ENCODE measurements at regions not wholly inside any gene's neighbourhood (a gene's known extent, or its start where the extent isn't known, plus 50 kb on each side); places are given as distances from the start of the nearest gene placed in this dataset.
"Not testable (repeated sequence)": the region's sequence is repeated elsewhere in the genome, so short reads cannot be mapped to it uniquely, and the experiment has no call there.

DNA sequence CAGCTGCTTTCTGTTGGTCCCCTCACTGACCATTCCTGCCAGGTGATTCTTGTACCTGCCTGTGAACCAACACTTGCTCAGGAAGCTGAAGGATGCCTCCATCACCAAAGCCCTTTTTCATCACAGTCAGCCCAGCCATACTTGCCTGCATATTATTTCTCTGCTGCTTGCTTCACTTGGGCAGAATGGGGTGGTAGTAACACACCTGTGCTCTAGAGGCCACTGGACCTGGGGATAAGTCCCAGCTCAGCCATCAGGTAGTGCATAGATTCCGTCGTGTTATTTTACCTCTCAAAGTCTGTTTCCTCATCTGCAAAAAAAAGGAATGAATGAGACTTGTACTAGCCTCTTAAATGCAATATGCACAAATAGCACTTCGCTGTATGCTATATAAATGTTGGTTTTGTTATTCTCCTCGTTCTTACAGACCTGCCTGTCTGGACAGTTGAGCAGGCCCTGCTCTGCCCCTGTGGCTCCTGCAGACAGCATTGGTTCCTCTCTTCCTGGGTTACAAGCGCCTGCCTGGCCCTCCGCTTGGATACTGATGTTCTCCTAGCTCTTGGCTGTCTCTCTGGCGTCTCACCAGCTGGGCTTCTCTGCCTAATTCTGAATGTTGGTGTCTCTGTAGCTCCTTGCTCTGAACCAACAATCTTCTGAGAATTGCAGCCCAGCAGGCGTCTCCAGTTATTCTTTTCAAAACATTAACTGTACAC, 151.8 kb downstream of the UNC5CL start:
- DNase-seq (ENCODE audit: low read depth in 3 of 3, low spot score in 1 of 3): no peak

DNA sequence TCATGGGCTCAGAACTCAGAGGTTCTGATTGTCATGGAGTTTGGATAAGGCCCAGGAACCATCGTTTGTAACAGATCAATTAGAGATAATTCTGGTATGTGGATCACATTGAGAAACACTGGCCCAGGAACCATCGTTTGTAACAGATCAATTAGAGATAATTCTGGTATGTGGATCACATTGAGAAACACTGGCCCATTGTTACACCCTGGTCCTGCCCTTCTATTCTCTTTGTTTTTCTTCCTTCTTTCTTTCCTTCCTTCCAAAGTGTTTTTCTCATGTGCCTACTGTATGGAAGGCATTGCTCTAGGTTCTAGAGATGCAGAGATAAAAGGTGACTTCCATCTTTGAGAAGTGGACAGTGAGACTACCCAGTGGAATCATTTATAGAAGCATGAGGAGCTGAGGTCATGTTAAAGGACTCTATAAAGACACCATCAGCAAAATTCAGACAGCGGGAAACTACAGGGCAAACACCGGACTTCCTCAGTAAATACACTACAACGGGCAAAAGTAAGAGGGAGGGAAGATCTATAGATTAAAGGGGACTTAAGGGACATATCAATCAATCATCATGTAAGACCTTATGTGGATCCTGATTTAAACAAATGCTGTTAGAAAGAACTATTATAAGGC, 153.8 kb downstream of the UNC5CL start:
- DNase-seq (ENCODE audit: low read depth in 3 of 3, low spot score in 1 of 3): no peak

DNA sequence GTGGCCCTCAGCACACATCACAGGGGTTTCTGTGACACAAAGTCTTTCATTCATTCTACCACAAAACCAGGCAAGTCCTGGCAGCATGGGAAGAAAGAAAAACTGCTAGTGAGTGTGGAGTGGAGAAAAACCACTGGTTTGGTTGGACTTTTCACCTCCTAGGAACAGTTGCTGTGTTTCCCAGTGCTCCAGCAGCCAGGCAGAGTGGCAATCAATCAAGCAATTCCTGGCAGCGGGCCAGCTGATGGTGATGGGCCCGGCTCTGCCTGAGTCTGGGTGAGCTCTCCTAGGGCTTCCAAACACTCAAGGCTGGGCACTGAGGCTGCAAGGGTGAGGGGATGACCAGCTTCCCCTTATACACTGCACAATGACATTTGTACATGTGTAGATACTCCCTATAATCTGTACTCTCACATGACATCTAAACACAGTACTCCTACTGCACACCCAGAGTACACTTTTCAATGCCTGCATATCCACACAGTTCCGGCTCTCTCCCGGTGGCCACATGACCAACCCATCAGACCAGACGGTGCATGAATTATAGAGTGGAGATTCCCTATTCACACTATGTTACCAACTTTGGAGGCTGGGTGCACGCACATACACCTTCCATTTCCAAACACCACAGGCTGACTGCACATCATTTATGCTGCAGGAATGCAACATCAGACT, 156.6 kb downstream of the UNC5CL start:
- DNase-seq (ENCODE audit: low read depth in 3 of 3, low spot score in 1 of 3): no peak

DNA sequence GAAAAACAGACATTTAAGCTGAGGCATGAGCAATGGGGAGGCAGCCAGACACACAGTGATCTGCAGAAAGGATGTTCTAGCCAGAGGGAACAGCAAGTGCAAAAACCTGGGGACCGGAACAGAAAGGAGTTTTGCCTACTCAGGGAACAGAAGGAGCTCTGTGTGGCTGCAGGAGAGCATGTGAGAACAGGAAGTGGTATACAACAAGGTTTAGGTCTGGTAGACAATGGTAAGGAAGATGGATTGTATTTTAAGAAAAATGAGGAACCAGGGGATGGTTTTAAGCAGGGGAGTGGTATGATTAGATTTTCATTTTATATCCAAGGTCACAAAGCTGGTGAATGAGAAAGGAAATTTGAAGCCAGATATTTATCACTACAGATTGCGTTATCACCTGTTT, 157.5 kb downstream of the UNC5CL start:
- no peak for DNase-seq (ENCODE audit: low read depth in 3 of 3, low spot score in 1 of 3)

DNA sequence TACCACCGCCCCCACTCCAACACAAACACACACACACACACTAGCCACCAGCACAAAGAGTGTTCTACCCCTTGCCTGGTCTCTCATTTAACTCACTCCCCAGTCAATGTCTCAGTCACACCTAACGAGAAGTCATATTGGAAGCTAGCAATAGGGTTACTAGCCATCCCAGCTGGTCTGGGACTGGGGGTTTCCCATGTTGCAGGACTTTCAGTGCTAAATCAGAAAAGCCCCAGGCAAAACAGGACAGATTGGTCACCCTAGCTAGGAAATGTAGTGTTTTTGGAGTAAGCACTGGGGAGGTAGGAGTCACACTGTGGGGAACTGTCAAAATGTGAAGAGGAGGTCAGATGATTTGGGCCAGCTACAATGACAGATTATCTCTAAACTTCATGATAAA, 158.1 kb downstream of the UNC5CL start:
- DNase-seq (ENCODE audit: low read depth in 3 of 3, low spot score in 1 of 3): no peak

DNA sequence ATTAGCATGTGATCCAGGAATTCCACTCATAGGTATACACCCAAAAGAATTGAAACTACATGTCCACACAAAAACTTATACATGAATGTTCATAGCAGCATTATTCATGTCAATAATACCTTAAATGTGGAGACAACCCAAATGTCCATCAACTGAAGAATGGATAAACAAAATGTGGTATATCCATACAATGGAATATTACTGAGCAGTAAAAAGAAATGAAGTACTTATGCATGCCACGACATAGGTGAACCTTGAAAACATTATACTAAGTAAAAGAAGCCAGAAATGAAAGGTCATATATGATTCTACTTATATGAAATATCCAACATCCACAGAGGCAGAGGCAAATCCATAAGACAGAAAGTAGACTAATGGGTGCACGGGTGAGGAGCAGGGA, 159.9 kb downstream of the UNC5CL start:
- DNase-seq (ENCODE audit: low read depth in 3 of 3, low spot score in 1 of 3): no peak

DNA sequence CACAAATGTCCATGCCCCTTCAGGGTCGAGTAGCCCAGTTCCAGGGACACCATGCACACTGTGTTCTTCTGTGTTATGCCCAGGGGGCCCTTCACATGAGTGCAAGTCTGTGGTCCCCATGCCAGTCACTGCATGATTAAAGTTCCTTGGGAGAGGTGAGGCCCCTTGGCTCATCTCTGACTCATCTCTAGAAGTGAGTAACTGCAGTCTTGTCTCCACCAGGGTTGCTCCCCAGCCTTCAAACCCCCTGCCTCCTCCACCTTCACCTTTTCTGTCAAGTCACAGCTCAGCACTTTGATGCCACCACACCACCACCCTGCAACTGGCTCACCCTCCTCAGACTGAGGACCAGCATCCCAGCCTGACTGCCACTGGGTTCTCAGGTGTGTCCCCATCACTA, 161.7 kb downstream of the UNC5CL start:
- no peak for DNase-seq (ENCODE audit: low read depth in 3 of 3, low spot score in 1 of 3)

DNA sequence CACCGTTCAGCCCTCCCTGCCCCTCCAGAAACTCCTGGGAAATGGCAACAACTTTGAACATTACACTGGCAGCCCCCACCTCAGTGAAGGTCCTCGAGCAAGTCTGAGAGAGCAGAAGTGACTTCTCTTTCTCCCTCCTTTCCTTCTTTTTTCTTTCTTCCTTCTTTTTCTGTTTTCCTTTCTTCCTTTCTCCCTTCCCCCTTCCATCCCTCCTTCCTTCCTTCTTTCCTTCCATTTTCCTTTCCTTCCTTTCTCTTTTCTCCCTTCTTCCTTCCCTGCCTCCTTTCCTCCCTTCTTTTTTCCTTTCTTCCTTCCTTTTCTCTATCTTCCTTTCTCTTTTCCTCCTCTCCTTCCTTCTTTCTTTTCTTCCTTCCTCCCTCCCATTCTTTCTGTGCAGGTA, 162.7 kb downstream of the UNC5CL start:
- DNase-seq (ENCODE audit: low read depth in 3 of 3, low spot score in 1 of 3): no peak

DNA sequence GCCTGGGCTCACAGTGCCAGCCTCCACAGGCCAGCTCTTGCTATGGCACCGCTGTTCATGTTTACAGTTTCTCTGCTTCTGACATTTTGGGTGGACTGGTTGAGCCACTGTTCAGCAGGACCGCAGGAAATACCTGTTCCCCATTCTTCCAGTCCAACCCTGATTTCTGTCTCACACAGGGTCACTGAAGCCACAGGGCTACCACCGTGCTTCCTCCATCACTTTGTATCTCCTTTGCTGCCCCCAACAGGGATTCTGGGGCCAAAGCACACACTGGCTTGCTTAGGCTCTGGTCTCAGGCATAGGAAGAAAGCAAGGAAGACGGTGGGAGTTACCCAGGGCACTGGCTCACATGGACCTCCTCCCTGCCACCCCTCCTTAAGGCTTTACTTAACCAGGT, 164.5 kb downstream of the UNC5CL start:
- no peak for DNase-seq (ENCODE audit: low read depth in 3 of 3, low spot score in 1 of 3)

DNA sequence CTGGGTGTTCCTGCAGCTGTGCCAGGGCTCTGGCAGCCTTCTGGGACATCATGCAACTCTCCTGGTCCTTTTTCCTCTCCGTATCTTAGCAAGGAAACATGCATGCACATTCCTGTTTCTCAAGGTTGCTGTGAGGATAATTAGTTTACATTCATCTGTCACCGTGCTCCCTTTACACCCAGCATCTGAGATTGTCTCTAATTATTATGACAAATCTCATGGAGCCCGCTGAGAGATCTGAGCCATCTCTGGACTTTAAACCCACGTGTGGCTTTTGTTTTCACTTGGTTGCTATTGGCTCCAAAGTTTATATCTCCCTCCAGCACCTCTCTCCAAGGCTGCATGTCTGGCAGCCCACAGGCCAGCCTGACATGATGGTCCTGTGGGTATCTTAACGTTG, 167.6 kb downstream of the UNC5CL start:
- DNase-seq (ENCODE audit: low read depth in 3 of 3, low spot score in 1 of 3): no peak

DNA sequence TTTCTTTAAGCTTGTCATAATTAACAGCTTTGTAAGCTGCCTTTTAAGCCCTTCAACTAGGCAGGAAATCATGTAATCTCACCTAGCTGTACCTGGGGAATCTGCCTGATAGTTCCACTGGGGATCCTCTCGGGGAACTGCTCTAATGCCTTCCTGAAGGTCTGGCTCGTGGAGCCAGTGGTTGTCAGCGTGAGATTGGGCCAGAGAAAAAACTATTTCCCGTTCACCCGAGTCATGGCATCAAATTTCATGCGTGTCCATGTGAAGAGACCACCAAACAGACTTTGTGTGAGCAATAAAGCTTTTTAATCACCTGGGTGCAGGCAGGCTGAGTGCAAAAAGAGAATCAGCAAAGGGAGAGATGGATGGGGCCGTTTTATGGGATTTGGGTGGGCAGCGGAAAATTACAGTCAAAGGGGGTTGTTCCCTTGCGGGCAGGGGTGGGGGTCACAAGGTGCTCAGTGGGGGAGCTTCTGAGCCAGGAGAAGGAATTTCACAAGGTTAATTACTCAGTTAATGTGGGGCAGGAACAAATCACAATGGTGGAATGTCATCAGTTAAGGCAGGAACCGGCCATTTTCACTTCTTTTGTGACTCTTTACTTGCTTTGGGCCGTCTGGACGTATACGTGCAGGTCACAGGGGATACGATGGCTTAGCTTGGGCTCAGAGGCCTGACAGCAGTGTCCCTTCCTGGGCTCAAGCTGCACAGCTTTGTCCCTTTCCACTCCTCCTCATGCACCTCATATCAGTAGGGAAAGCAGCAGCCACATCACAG, 170.7 kb downstream of the UNC5CL start:
- DNase-seq (ENCODE audit: low read depth in 3 of 3, low spot score in 1 of 3): not testable (repeated sequence)

DNA sequence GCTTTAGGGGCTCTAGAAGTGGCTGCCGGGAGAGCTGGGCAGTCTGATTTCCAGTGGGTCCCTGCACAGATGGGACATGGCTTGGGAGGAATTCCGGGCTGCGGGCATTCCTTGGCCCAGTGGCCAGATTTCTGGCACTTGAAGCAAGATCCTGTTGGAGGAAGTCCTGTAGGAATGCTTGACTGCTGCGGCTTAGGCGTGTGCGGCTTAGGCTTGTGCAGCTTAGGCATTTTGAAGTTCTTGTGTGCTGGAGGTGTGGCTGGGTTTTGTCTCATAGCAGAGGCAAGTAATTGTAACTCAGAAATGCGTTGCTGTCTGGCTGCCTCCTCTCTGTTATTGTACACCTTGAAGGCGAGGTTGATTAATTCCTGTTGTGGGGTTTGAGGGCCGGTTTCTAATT, 171.5 kb downstream of the UNC5CL start:
- DNase-seq (ENCODE audit: low read depth in 3 of 3, low spot score in 1 of 3): not testable (repeated sequence)

DNA sequence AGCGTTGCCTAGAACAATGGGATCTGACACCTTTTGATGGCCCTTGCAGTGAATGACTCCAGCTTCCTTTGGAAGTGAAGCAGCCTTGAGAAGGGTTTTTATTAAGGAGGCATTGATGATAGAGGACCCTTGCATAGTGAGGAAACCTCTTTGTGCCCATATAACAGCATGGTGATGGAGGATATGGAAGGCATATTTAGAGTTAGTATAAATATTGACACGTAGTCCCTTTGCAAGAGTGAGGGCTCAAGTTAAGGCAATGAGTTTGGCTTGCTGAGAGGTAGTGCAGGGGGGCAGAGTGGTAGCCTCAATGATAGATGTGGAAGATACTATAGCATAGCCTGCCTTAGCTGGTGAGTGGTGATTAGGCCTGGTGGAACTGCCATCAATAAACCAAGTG, 173.8 kb downstream of the UNC5CL start:
- DNase-seq (ENCODE audit: low read depth in 3 of 3, low spot score in 1 of 3): not testable (repeated sequence)

DNA sequence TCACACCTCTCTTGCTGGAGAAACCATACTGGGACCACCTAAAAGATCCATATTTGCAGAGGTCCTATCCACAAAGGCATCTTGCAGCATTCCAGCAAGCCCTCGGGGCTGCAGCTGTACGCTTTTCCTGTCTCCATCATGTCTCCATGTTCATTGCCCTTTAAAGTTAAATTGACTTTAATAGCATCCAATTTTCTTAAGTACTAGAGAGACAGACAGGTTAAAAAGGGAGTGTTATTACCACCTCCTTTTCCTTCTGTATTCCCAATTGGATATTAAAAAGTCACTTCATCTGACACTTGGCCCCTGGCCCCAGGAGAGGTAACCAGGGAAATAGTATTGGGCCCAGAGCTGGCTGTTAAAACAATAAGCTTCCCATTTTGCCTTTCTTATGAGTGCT, 178.6 kb downstream of the UNC5CL start:
- DNase-seq (ENCODE audit: low read depth in 3 of 3, low spot score in 1 of 3): no peak

DNA sequence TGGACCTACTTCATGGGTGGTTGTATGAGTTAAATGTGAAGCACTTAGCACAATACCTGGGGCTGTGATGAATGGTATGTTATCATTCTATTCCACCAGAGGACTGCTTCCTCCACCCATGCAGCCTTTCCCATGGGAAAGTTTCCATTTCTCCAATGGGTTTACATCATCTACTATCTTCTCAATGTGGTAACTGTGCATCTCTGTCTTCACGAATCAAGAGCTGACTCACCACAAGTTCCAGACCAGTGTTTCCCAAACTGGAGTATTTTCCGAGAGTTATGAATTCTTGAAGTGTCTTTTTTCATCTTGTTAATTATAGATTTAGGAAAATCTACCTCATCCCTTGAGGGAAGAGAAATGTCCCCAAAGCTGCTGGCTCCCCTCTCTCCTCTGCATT, 182.8 kb downstream of the UNC5CL start:
- no peak for DNase-seq (ENCODE audit: low read depth in 3 of 3, low spot score in 1 of 3)

DNA sequence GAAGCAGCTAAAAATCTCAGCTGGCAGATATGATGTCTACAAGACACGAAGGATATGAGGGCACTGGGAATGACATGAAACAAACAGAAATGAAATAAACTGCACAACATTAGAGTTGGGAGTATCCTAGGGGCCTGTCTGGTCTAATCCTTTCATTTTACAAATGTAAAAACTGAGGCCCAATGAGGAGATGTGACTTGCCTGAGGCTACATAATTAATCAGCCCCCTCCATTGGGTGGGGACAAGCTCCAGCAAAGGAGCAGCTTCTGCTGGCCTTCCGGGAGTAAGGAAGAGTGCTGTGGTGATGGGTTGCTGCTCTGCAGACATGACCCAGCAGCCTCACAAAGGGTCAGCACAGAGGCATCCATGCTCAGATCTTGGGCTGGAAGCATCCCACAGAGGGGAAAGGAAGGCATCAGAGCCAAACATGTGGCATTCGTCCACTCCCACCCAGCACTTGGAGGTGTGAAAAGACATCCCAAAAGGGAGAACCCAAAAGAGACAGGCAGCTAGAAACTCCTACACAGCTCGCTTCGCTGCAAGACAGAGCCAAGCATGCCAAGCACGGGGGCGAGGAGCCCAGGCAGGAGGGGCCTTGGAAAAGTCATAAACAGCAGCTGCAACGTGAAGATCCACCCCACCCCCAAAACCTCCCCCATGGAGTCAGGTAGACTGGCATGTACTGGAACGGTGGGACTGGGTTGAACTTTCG, 183.7 kb downstream of the UNC5CL start:
- DNase-seq (ENCODE audit: low read depth in 3 of 3, low spot score in 1 of 3): no peak

DNA sequence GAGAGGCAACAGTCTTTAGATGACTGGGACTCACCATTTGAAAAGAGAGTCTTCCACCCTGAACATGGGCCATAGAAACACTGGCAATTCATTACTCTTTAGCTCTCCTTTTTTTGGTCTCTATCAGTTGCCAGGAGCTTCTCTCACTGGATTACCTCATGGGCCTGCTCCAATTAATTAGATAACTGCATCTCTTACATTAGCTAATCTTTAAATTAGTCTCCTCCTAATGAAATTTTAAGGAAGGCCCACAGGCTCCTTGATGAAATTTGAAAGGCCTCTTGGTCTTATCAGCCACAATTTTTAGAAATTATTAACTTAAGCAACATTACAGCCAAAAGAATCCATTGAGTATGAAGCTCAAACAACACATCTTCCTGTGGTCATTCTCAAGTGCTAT, 184.4 kb downstream of the UNC5CL start:
- no peak for DNase-seq (ENCODE audit: low read depth in 3 of 3, low spot score in 1 of 3)

DNA sequence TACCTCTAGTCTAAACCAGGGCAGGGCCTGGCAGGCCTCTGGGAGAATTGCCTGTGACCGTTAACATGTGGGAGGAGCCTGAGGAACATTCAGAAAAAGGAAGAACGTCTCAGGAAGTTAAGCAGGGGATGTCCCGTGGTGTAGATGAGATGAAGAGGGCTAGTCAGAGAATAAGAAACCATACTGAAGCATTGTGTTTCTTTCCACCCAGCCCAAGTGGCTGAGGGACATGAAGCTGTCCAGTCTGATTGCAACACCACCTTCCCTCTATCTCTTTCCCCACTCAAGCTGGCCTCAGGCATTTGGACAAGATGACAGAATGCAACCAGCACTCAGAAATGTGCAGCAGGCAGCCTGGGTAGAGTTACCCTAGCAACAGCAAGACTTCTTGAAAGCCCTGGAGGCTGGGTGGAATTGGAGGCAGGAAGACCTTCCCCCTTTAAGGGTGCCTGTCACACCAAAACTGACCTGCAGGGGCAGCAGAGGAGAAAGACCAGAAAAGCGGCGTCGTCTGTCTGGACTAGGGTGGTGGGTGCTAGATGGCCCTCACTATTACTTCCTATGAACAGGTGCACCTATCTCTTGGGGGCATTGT, 186.1 kb downstream of the UNC5CL start:
- no peak for DNase-seq (ENCODE audit: low read depth in 3 of 3, low spot score in 1 of 3)

DNA sequence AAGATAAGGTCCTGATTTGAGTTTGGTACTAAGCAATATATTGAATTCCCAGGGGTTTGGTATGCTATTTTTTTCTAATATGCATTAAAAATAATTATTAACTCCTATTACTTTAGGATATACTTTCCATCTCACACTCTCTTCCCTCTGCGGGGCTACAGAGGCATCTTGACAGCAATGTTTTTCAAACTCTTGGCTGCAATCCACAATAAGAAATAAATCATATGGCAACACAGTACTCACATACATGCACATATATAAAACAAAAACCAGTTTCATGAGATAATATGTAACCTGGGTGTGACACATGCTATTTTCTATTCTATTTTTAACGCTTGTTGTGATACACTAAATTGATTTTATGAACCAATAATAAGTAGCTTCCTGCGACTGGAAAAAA, 189.5 kb downstream of the UNC5CL start:
- DNase-seq (ENCODE audit: low read depth in 3 of 3, low spot score in 1 of 3): no peak

DNA sequence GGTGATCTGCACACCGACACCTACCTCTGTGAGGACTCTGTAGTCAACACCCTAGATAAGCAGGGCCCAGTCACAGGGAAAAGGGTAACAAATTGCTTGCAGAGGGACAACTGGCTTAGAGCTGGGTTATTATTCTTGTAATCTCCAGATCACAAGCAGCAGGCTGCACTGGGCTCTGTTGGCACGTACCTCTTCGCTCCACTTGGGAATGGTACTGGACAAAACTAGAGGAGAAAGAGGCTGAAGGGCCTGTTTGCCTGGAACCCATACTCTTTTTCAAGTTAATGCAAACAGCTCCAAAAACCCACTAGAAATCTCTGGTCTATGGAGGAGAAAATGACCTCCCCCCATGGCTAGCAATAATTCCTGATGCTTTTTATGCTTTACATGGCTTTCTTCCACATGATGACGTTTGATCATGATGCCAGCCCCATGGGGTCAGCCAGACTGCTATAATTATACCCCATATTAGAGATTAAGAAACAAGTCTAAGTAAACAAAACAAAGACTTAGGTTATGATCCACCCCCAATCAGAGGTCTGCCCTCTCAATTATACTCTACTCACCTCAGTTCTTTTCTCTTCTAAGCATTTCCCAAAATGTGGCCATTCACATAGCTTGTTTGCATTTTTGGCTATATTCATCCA, 190.0 kb downstream of the UNC5CL start:
- DNase-seq (ENCODE audit: low read depth in 3 of 3, low spot score in 1 of 3): no peak

Data from stimulated activated CD4-positive, alpha-beta T cell treated with anti-CD3 and anti-CD28 coated beads, TNF-alpha, amount 100 ng/mL, for 1 hour (primary cell).